Rectal smooth muscle tissue (tissue), 1 donor: ENCODE measurements at regions not wholly inside any gene's neighbourhood (a gene's known extent, or its start where the extent isn't known, plus 50 kb on each side); places are given as distances from the start of the nearest gene placed in this dataset.
"Not testable (repeated sequence)": the region's sequence is repeated elsewhere in the genome, so short reads cannot be mapped to it uniquely, and the experiment has no call there.

Experiments used
- H3K27ac ChIP-seq: one replicate; pipeline ENCODE4 v1.7.0; 2013; ENCODE audit warnings: low read depth, low read length, inconsistent platforms
- H3K27me3 ChIP-seq: one replicate; pipeline ENCODE4 v1.7.0; 2013; ENCODE audit warnings: low read length; ENCODE audit not compliant: control insufficient read depth, insufficient read depth
- H3K36me3 ChIP-seq: one replicate; pipeline ENCODE4 v1.7.0; 2013; ENCODE audit warnings: low read length; ENCODE audit not compliant: control insufficient read depth, insufficient read depth
- H3K4me1 ChIP-seq: one replicate; pipeline ENCODE4 v1.7.0; 2013; ENCODE audit warnings: low read length; ENCODE audit not compliant: control insufficient read depth, insufficient read depth
- H3K4me3 ChIP-seq: one replicate; pipeline ENCODE4 v1.7.0; 2013; ENCODE audit warnings: low read length
- H3K9ac ChIP-seq: one replicate; pipeline ENCODE4 v1.7.0; 2013; ENCODE audit warnings: low read length

GRCh38 chr1:190942475-190942874 is 464.8 kb upstream of the BRINP3 start:
- H3K4me3 ChIP-seq, result no peak overlapping the region
- H3K4me1 ChIP-seq, result no peaks in the 10 kb centered on the region
- no peak overlapping the region for H3K9ac ChIP-seq
- H3K27ac ChIP-seq, result no peak overlapping the region
- no peaks in the 10 kb centered on the region for H3K36me3 ChIP-seq
- no peaks in the 10 kb centered on the region for H3K27me3 ChIP-seq

- H3K4me3 ChIP-seq, H3K27me3 ChIP-seq, H3K9ac ChIP-seq, H3K27ac ChIP-seq, H3K36me3 ChIP-seq, H3K4me1 ChIP-seq: not testable (repeated sequence)
These were observed 466.1 kb upstream of the BRINP3 start for GRCh38 chr1:190943722-190944121.

- Histone ChIP-seq H3K4me1 (no peaks in the 10 kb centered on the region), H3K27ac (no peak overlapping the region), H3K4me3 (no peak overlapping the region), H3K36me3 (no peaks in the 10 kb centered on the region), H3K9ac (no peak overlapping the region), H3K27me3 (no peaks in the 10 kb centered on the region)
These were observed 472.3 kb upstream of the BRINP3 start for GRCh38 chr1:190949939-190950338.

DNA sequence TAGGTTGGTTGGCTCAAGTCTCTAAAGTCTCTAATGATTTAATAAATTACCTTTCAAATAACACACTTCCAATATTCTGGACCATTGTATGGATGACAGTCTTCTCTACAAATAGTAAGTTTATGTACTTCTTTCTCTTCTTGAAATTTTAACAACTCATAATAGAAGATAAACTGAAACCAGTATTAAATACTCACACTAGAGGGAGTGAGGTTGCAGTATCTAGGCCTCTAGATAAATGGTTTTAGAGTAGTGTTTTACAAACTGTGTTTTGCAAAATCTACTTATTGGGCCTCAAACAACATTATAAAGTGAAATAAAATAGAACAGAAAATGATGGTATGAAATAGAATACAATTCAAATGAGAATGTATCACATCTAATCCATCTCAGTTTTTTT is 479.9 kb upstream of the BRINP3 start:
- Histone ChIP-seq H3K27me3 (no peaks in the 10 kb centered on the region), H3K27ac (no peak overlapping the region), H3K9ac (no peak overlapping the region), H3K4me1 (no peaks in the 10 kb centered on the region), H3K4me3 (no peak overlapping the region), H3K36me3 (no peaks in the 10 kb centered on the region)

DNA sequence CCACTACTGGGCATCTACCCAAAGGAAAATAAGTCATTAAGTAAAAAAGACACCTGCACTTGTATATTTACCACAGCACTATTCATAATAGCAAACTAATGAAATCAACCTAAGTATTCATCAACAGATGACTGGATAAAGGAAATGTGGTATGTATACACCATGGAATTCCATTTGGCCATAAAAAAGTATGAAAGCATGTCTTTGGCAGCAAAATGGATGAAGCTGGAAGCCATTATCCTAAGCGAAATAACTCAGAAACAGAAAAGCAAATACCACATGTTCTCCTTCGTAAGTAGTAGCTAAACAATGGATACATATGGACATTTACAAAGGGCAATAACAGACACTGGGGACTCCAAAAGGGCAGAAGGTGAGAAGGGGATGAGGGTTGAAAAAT is 485.7 kb upstream of the BRINP3 start:
- H3K27ac ChIP-seq, result no peak overlapping the region
- no peaks in the 10 kb centered on the region for H3K4me1 ChIP-seq
- H3K36me3 ChIP-seq, result no peaks in the 10 kb centered on the region
- no peaks in the 10 kb centered on the region for H3K27me3 ChIP-seq
- H3K4me3 ChIP-seq, result no peak overlapping the region
- no peak overlapping the region for H3K9ac ChIP-seq

GRCh38 chr1:190975827-190976226 is 498.2 kb upstream of the BRINP3 start:
- Histone ChIP-seq H3K27me3 (no peaks in the 10 kb centered on the region), H3K27ac (no peak overlapping the region), H3K36me3 (no peaks in the 10 kb centered on the region)

GRCh38 chr1:191002768-191003167 is 525.1 kb upstream of the BRINP3 start:
- Histone ChIP-seq H3K27me3 (no peaks in the 10 kb centered on the region), H3K27ac (no peak overlapping the region), H3K9ac (no peak overlapping the region), H3K4me3 (no peak overlapping the region), H3K36me3 (no peaks in the 10 kb centered on the region), H3K4me1 (no peaks in the 10 kb centered on the region)

More at GRCh38 chr1:190975827-190976226, 498.2 kb upstream of the BRINP3 start:
- H3K9ac ChIP-seq, result no peak overlapping the region
- no peak overlapping the region for H3K4me3 ChIP-seq
- no peaks in the 10 kb centered on the region for H3K4me1 ChIP-seq

DNA sequence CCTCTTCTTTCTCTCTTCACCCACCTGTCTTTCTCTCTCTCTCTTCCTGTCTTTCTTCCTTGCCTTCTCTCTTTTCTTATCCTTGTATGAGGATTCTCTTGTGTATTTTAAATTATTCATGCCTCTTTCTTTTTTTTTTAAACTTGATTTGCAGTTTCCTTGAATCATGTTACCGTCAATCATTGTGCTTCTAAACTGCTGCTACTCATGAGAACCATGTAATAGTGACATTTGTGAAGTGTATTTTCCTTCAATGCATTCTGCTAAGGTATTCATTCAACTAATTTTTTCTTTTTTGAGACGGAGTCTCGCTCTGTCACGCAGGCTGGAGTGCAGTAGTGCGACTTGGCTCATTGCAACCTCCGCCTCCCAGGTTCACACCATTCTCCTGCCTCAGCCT is 539.1 kb upstream of the BRINP3 start:
- no peak overlapping the region for H3K9ac ChIP-seq
- no peaks in the 10 kb centered on the region for H3K4me1 ChIP-seq
- H3K27ac ChIP-seq, result no peak overlapping the region
- no peaks in the 10 kb centered on the region for H3K27me3 ChIP-seq
- no peaks in the 10 kb centered on the region for H3K36me3 ChIP-seq
- no peak overlapping the region for H3K4me3 ChIP-seq

- no peak overlapping the region for H3K4me3 ChIP-seq
- no peak overlapping the region for H3K9ac ChIP-seq
- no peaks in the 10 kb centered on the region for H3K36me3 ChIP-seq
- no peak overlapping the region for H3K27ac ChIP-seq
- no peaks in the 10 kb centered on the region for H3K27me3 ChIP-seq
- H3K4me1 ChIP-seq, result no peaks in the 10 kb centered on the region
These were observed 545.2 kb upstream of the BRINP3 start for GRCh38 chr1:191022856-191023255.

GRCh38 chr1:191025896-191026642 is 548.4 kb upstream of the BRINP3 start:
- Histone ChIP-seq H3K27me3 (no peaks in the 10 kb centered on the region), H3K9ac (no peak overlapping the region), H3K36me3 (no peaks in the 10 kb centered on the region), H3K4me3 (no peak overlapping the region), H3K27ac (no peak overlapping the region), H3K4me1 (no peaks in the 10 kb centered on the region)

GRCh38 chr1:191026828-191027227 is 549.2 kb upstream of the BRINP3 start:
- H3K9ac ChIP-seq, result no peak overlapping the region
- H3K36me3 ChIP-seq, result no peaks in the 10 kb centered on the region
- H3K4me1 ChIP-seq, result no peaks in the 10 kb centered on the region
- H3K4me3 ChIP-seq, result no peak overlapping the region
- H3K27me3 ChIP-seq, result no peaks in the 10 kb centered on the region
- H3K27ac ChIP-seq, result no peak overlapping the region

DNA sequence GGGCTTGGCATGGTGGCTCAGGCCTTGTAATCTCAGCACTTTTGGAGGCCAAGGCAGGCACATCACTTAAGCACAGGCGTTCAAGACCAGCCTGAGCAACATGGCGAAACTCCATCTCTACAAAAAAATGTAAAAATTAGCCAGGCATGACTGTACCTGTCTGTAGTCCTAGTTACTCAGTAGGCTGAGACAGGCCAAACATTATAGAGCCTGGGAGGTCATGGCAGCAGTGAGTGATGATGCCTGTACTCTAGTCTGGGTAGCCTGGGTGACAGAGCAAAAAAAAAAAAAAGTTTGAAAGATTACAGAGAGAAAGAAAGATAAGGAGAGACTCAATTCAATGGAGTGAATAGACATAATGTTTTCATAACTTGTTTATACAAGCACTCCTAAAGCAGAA is 556.5 kb upstream of the BRINP3 start:
- Histone ChIP-seq H3K4me1 (no peaks in the 10 kb centered on the region), H3K9ac (no peak overlapping the region), H3K27ac (no peak overlapping the region), H3K4me3 (no peak overlapping the region), H3K36me3 (no peaks in the 10 kb centered on the region), H3K27me3 (no peaks in the 10 kb centered on the region)

DNA sequence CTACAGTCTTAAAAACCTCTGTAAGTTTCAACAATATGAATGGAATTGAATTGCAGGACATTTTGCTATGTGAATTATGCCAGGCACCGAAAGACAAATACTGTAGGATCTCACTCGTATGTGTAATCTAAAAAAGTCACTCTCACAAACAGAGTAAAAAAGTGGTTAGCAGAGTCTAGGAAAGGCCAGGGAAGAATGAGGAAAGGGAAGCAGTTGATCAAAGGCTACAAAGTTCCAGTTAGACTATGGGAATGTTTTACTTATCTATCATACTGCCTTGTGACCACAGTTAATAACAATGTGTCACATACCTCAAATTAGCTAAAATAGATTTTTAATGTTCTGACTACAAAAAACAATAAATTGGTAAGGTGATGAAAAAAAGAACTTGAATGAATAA is 565.4 kb upstream of the BRINP3 start:
- no peak overlapping the region for H3K9ac ChIP-seq
- H3K27me3 ChIP-seq, result no peaks in the 10 kb centered on the region
- H3K36me3 ChIP-seq, result no peaks in the 10 kb centered on the region
- H3K4me1 ChIP-seq, result no peaks in the 10 kb centered on the region
- no peak overlapping the region for H3K27ac ChIP-seq
- H3K4me3 ChIP-seq, result no peak overlapping the region
